HG02798 (cell line): ENCODE measurements at regions not wholly inside any gene's neighbourhood (a gene's known extent, or its start where the extent isn't known, plus 50 kb on each side); places are given as distances from the start of the nearest gene placed in this dataset.

Experiments used
- ATAC-seq: cut with Tn5 transposase; IDR thresholded peaks from one replicate; pipeline ENCODE4 v1.9.1; 2021; ENCODE audit warnings: mild to moderate bottlenecking; ENCODE audit not compliant: unreplicated experiment, poor library complexity

DNA sequence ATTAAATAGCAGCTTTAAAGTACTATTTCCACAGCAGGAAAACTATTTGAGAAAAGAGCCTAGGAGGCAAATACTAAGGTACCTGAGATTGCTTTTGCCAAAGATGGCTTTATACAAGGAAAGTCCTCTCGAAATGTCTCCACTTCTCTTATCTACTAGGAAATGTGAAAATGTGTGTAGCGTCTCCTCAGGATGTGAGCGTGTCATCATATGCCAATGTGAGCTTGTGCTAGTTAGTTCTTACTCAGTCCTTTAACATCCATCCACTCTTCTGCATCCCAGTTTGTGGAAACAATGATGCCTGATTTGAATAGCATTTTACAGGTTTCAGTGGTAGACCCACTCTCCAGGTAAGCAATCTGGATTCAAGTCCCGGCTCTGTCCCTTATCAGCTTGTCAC lies 421.0 kb downstream of the DYNC2H1 start:
- no peak for ATAC-seq

DNA sequence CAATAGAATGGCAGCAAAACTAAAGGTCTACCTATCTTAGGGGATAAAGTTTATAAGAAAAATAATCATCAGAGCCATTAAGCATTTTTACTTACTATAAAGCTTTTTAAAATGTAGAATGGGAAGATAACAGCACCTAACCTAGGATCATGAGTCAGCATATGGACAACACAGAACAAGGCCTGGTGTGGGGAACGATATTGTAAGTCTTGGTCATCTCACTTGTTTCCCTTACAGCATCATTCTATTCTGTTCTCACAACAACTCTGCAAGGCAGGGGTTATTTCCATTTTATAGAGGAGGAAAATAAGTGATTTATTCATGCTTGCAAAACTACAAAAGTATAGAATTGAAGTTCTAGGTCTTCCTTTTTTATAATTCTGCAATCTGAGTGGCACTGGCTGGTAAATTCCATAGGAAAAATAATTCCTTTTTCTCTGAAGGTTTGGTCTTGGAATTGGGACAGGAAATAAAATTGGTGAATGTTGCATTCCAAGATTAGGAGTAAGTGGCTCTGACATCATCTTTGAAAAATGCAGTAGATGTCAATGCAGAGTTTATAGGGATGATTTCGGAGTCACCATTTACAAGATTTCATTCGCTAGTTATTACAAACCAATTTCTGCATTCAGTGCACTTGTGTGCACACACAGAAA lies 423.0 kb downstream of the DYNC2H1 start:
- ATAC-seq = no peak

DNA sequence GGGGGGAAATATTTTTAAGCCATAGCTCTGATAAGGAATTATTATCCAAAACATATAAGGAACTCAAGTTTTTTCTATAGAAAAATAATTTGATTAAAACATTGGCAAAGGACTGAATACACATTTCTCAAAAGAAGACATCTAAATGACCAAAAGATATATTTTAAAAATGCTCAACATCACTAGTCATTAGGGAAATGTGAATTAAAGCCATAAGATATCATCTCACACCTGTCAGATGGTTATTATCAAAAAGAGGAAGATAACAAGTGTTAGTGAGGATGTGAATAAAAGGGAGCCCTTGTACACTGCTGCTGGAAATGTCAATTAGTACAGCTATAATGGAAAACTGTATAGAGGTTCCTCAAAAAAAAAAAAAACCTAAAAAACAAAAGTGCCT lies 425.0 kb downstream of the DYNC2H1 start:
- ATAC-seq = no peak

DNA sequence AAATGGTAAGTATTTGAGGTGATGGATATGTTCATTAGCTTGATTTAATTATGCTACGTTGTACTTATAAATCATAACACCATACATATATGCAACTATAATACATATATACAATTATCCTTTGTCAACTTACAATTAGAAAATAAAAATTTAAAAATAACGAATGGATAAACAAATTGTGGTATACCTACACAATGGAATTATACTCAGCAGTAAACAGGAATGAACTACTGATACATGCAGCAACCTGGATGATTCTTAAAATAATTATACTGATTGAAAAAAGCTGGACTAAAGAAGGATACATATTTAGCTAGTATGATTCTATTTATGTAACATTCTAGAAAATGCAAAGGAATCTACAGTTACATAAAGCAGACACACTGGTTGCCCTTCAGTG lies 425.7 kb downstream of the DYNC2H1 start:
- ATAC-seq = no peak

DNA sequence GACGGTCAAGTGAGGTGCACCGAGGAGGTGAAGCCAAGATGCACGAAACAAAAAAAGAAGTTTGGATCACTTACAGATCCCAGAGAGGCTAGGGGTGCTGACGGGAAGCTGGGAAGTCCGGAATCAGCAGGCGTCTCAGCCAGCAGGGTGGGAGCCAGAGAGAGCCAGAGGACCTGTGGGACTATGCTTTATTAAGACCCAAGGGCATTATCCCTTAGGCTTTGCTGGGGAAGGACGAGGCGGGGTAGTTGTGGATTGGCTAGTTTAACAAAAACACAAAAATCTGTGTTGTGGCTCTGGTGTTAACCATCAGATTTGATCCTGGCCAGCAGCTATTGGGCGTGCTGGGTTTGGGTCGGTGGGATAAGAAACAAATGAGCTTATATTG lies 427.1 kb downstream of the DYNC2H1 start:
- ATAC-seq = no peak

DNA sequence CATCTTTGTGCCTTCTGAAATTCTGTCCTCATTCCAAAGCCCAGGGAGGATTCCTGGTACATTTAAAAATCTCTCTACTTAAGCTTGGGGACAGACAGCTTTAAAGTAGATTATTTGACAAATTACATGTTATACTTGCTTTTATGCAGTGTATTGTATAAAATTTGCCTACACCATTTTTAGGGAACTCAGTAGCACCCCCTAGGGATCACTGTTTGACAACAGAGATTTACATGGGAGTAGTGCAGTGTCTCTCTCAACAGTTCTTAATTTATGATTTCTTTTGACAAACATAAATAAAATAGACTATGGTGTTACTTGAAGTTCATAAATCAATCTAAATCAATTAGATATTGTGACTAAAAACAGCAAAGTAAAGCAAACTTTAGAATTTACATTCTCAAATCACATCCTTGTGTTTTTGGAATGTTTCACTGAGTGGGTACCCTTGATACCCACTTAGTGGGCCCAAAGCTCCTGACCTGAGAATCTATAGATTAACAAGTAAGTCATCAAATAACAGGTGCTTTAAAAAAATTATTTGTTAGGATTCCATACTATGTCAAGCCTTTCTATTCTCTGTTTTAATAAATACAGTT lies 428.8 kb downstream of the DYNC2H1 start:
- ATAC-seq = no peak

DNA sequence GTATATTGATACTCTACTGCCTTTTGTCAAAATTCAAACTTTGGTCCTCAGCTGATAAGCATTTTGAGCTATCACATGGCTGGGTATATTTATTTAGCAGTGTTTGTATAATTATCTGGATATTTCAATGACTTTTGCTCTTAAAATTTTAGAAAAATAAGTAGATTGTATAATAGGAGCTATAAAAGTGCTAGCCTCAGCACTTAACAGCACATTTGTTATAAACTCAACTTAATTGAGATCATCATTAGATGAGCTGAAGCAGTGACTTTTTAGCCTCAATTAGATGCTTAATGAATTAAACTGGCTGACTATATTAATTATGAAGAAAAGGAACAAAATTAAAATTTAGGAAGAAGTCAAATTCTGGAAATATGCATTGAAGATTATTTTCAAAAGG lies 429.9 kb downstream of the DYNC2H1 start:
- no peak for ATAC-seq

DNA sequence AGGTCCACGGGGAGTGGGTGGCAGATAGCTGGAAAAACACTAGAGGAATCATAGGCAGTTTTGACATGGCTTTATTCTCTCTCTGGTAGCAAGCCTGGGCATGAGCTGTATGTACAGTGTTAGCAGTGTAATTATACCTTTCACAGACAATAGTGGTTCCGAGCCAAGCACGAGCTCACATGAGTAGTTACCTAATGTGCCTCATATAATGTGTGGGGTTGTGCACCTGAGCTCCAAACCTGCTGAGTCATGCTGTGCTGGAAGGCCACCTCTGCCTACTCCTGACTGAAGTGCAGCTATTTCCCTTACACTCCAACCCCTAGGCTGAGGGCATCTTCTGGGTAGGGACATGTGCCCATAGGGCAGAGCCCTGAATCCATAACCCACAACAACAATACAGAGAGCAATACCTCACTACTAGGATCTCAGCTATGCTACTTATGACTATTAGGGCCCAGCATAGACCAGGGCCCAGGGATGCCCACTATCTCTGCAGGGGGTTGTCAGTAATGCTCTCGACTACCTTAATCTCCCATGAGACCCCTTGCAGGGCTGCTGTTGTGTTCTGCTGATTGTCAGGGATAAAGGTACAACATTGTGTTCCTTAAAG lies 432.1 kb downstream of the DYNC2H1 start:
- ATAC-seq = no peak

DNA sequence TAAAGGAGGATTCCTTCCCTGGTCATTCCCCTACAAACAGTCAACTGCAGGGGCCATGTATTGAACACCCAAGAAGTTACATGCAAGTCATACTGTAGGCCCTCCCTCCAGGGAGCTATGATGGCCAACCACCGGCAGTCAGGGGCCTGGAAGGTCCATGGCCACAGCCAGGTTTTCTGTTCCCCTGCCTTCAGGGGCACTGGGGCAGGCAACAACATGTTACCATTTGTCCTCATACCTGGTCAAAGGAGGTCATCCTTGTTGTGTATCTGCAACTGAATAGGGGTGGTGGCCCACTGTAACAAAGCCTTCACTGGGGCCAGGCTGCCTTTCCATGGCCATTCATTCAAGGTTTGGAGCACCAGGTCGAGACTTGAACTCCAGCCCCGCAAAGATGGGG lies 433.6 kb downstream of the DYNC2H1 start:
- no peak for ATAC-seq

DNA sequence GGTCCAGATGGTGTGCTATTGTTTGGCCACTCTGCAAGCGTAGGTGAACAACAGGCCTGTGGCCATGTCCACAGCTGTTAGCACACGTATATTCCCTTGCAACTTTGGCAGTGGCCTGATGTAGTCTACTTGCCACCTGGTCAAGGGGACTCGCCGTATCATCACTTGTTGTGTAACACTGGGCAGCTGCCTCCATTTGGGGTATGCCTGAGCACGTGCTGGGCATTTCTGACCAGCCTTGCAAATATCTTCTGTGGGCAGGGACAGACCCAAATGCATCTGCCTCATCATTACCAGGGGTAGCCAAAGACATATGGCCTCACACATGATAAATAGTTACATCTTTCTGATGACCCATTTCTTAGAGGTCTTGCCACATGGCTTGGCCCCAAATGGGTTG lies 434.2 kb downstream of the DYNC2H1 start:
- no peak for ATAC-seq

DNA sequence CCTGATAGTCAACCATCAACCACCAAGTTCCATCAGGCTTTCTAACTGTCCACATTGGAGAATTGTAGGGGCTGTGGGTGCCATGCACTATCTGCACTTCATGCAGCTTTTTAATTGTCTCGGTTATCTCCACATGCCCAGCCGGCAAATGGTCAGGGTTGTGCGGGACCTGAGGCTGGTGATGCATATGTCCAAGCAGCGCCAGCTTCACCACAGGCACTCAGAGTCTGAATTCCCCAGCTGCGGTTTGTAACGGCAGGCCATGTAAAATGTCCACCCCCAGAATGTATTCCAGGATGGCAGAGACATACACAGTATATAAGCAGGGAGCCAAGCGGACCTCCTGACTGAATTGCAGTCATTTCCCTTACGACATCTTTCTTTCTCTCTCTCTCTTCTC lies 435.6 kb downstream of the DYNC2H1 start:
- no peak for ATAC-seq

DNA sequence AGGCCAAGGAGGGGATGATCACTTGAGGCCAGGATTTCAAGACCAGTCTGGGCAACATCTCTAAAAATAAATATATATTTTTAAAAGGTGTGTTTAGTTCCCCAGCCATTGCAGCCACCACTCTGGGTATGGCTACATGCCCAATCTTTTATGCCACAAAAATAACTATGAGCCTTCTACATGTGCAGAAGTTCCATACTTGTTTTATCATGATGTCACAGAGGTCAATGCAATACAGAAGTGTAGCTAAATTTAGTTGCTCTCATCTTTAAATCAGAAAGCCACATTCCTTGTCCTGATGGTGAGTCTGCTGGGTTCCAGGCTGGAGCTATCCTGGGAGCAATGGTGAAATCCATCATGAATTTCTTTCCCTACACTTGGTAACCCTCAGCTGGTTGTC lies 436.3 kb downstream of the DYNC2H1 start:
- no peak for ATAC-seq

DNA sequence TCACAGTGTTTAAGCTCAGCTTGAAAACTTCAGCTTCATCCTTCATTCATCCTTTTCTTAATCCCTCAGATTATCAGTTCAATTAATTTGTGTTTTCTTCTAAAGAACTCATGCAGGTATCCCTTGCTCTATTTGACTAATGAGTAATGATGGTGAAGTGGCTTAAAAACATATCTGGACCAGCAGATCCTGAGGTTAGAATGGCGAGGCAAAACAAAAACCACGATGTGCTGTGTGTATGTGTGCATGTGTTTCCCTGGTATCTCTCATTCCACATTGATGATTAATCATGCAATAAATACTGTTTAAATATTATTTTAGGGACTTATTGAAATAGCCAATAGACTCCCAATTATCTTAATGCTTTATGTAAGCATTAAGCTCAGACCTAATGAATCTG lies 437.0 kb downstream of the DYNC2H1 start:
- no peak for ATAC-seq

DNA sequence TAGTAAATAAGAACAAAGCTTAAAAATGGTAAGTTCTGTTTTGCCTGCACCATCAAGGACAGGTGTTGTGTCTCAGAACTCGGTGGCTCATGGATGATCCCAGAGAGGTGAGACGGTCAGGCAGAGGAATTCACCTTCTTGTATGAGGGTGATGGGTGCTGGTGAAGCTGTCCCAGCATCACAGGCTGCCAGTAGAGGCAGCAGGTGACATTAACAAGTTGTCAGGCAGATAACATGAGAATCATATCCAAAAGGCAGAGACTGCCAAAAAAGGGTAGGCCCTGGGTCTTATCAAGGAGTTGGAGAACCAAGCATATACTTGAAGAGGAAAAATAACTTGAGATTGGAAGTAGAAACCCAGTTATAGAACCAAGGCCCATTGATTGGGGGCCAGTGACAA lies 437.8 kb downstream of the DYNC2H1 start:
- no peak for ATAC-seq

DNA sequence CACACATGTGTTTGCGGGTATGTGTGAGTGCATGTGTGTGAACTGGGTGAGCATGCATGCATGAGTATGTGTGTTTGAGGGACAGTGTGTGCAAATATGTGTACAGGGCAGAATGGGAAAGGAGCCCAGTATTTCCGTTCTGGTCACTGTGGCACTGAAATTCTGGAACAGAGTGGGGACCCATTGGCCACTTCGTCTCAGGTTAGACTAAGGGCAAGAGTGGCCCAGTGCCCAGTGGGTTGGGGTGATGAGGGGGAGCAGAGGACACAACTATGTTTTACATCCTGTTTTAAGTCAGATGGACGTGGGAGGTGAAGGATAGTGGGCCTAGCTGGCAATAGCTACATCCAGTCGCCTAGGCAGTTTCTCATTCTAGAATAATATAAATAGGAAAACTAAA lies 438.5 kb downstream of the DYNC2H1 start:
- ATAC-seq = no peak

DNA sequence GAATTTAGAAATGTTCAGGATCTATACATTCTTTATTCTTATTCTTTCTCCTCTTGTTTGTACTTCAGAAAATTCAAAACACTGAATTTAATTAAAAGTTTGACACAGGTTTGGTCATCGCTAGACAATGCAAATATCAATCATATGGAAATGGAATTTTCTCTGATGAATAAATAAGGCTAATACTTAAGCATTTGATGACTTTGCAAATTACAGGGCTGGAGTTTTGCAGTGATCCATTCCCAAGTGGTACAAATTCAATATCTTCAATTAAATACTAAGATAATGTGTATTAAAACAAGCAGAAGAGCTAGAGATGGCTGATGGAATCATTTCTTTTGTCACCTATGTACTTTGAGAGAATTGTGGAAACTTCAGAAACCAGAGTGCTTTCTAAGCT lies 439.6 kb downstream of the DYNC2H1 start:
- ATAC-seq = no peak

DNA sequence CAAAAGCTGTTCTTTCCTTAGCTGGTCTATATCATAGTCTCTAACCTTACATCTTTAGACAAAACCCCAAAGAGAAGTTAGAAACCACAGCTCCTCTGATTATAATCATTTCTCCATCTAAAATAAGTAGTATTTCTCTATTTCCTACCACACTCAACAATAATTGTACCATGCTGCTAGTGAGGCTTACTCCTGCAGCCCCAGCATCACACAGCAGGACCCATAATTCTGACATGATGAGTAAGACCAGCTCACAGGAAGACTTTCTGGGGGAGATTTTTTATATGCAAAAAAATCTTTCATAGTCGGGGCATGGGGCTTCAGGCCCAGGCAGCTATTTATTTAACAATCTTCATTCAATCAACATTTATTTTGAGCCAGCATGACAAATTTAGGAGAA lies 441.6 kb downstream of the DYNC2H1 start:
- ATAC-seq = no peak

DNA sequence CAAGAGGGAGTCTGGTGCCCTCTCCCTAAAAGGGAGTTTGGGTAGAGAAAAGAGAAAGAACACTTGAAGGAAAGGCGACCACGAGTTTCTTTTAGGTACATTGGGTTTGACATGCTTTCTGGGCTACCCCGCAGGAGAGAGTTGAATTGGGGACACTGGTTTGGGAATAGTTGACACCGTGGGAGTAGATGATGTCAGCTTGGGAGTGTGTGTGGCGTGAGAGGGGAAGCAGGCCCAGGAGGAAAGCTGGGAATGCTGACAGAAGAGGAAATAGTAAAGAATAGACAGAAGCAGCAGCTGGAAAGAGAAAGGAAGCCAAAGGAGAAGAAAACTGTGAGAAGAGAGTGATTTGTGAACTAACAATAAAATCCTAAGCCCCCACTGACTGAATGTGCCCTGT lies 442.9 kb downstream of the DYNC2H1 start:
- no peak for ATAC-seq

DNA sequence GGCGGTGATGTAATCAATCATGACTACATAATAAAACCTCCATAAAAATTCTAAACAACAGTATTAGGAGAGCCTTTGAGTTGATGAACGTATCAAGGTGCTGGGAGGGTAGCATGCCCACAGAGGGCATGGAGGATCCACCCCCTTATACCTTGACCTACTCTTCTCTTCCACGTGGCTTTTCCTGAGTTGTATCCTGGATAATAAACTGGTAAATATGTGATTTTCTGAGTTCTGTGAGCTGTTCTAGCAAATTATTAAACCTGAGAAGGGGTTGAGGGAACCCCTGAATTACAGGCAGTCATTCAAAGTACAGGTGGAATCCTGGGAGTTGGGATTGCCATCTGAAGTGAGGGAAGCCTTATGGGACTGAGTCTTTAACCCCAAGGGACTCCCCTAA lies 446.9 kb downstream of the DYNC2H1 start:
- ATAC-seq = no peak

DNA sequence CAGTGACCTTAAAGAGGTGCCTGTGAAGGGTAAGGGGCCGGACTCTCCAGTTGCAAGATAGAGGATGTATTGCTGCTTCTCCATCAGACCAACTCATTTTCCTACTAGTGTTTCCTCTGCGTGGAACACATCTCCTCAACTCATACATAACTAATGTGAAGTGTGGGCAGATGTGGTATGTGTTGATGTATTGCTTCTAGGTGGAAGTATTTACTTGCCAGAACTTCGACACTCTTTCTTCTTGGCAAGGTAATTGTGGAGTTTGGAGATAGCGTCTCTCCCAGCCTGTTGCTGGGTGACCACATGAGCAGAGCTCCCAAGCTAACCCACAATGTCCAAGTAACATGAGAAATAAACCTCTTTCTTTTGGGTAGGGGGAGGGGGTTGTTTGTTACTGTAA lies 456.9 kb downstream of the DYNC2H1 start:
- ATAC-seq = no peak

DNA sequence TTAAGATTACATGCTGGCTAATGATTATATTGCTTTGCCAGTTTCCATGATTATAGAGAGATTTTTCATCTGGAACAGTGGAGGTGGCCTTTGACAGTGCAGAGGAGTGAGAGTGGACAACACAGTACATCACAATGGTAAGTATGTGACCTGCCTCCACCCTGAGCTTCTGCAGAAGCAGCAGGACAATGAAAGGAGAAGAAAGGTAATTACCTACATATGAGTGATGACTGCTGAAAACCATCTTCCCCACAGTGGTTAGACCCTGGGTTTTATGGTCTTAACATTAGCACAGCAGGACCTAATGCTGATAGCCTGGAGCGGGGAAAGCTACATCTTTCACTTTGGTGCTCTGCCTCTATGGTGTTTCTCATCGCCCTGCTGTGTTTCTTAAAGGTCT lies 454.7 kb upstream of the DDI1 start:
- ATAC-seq = no peak

DNA sequence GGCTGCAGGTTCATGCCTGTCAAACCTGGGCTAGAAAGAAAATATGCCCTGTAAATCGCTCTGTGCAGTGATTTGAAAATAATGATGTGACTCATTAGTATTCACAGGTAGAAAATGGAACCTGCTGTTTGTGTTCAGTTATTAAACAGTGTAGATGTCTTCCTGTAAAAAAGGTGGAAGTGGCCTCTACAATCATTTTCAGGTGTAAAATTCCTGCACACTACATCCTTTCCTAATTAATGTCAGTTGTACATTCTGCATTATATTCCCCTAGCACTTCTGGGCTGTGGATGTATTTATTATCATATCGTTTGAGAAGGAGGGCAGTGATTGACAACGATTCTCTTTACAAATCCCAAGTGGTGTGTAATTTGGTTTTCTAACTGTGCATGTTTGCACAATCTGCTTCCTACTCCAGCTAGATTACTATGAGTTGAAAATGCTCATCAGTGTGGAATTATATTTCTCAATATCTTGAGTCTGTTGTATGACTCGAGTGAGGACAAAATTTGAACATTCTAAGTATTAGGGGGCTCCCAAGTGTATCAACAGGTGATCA lies 454.0 kb upstream of the DDI1 start:
- ATAC-seq = no peak
